ENCODE measurements at regions not wholly inside any gene's neighbourhood (a gene's known extent, or its start where the extent isn't known, plus 50 kb on each side); places are given as distances from the start of the nearest gene placed in this dataset.

- CTCF ChIA-PET (ENCODE audit: unreplicated experiment) = no interaction called here
- no peak overlapping the region for H3K4me2 ChIP-seq (ENCODE audit: low read length)
- BruUV-seq (replicated peaks) = no TSS peak
- H3K4me1 ChIP-seq (ENCODE audit: insufficient read depth, low read length, poor library complexity, severe bottlenecking) = no peaks in the 10 kb centered on the region
- TF ChIP-seq EZH2phosphoT487 (IDR thresholded peaks at IDR 0.05; ENCODE audit: borderline replicate concordance, low read depth, low read length) = no peak
- TF ChIP-seq CTCF (conservative IDR thresholded peaks at IDR 0.05; ENCODE audit: low read length) = no peak
- no peaks in the 10 kb centered on the region for H4K20me1 ChIP-seq (ENCODE audit: insufficient read depth, low read length)
- H3K36me3 ChIP-seq (ENCODE audit: insufficient read depth, low read length) = no peaks in the 10 kb centered on the region
- DNase-seq (ENCODE audit: low spot score) = no peak
- H3K79me2 ChIP-seq (ENCODE audit: insufficient read depth, low read depth, low read length) = no peaks in the 10 kb centered on the region
- intact Hi-C loops (cut with micrococcal nuclease; ENCODE audit: unreplicated experiment) = no loop called here
- no peak overlapping the region for H2AFZ ChIP-seq (ENCODE audit: low read length)
- H3K4me3 ChIP-seq (ENCODE audit: low read depth, low read length, poor library complexity, severe bottlenecking) = no peak overlapping the region
- POLR2A ChIA-PET = no interaction called here
- no peaks in the 10 kb centered on the region for H3K9me2 ChIP-seq (ENCODE audit: insufficient read depth, low read length)
- no peaks in the 10 kb centered on the region for H3K9me3 ChIP-seq (ENCODE audit: low read length)
- H3K27ac ChIP-seq (ENCODE audit: low read depth, low read length, poor library complexity, severe bottlenecking) = no peak overlapping the region
These were observed 124.6 kb upstream of the BCL2L14 start for GRCh38 chr12:11946161-11946560.

GRCh38 chr12:11947213-11947612 is 123.5 kb upstream of the BCL2L14 start:
- Histone ChIP-seq H3K79me2 (ENCODE audit: insufficient read depth, low read depth, low read length) (no peaks in the 10 kb centered on the region), H3K9me3 (ENCODE audit: low read length) (no peaks in the 10 kb centered on the region), H3K4me1 (ENCODE audit: insufficient read depth, low read length, poor library complexity, severe bottlenecking) (no peaks in the 10 kb centered on the region), H3K27ac (ENCODE audit: low read depth, low read length, poor library complexity, severe bottlenecking) (no peak overlapping the region), H3K4me2 (ENCODE audit: low read length) (no peak overlapping the region), H4K20me1 (ENCODE audit: insufficient read depth, low read length) (no peaks in the 10 kb centered on the region), H3K9me2 (ENCODE audit: insufficient read depth, low read length) (no peaks in the 10 kb centered on the region), H2AFZ (ENCODE audit: low read length) (no peak overlapping the region), H3K36me3 (ENCODE audit: insufficient read depth, low read length) (no peaks in the 10 kb centered on the region), H3K4me3 (ENCODE audit: low read depth, low read length, poor library complexity, severe bottlenecking) (no peak overlapping the region)
- intact Hi-C loops (cut with micrococcal nuclease; ENCODE audit: unreplicated experiment) = no loop called here
- POLR2A ChIA-PET = no interaction called here
- DNase-seq (ENCODE audit: low spot score) = no peak
- no peak for TF ChIP-seq CTCF (conservative IDR thresholded peaks at IDR 0.05; ENCODE audit: low read length)
- TF ChIP-seq EZH2phosphoT487 (IDR thresholded peaks at IDR 0.05; ENCODE audit: borderline replicate concordance, low read depth, low read length) = no peak
- no TSS peak for BruUV-seq (replicated peaks)
- CTCF ChIA-PET (ENCODE audit: unreplicated experiment) = no interaction called here

GRCh38 chr12:11949738-11950411 is 120.9 kb upstream of the BCL2L14 start:
- Histone ChIP-seq H4K20me1 (ENCODE audit: insufficient read depth, low read length) (no peaks in the 10 kb centered on the region), H3K9me2 (ENCODE audit: insufficient read depth, low read length) (no peaks in the 10 kb centered on the region), H3K79me2 (ENCODE audit: insufficient read depth, low read depth, low read length) (no peaks in the 10 kb centered on the region), H3K4me2 (ENCODE audit: low read length) (no peak overlapping the region), H3K4me3 (ENCODE audit: low read depth, low read length, poor library complexity, severe bottlenecking) (no peak overlapping the region), H3K27ac (ENCODE audit: low read depth, low read length, poor library complexity, severe bottlenecking) (no peak overlapping the region), H2AFZ (ENCODE audit: low read length) (no peak overlapping the region), H3K9me3 (ENCODE audit: low read length) (no peaks in the 10 kb centered on the region), H3K36me3 (ENCODE audit: insufficient read depth, low read length) (no peaks in the 10 kb centered on the region), H3K4me1 (ENCODE audit: insufficient read depth, low read length, poor library complexity, severe bottlenecking) (peaks cover 11% of the 10 kb centered on the region)
- CTCF ChIA-PET (ENCODE audit: unreplicated experiment) = no interaction called here
- TF ChIP-seq EZH2phosphoT487 (IDR thresholded peaks at IDR 0.05; ENCODE audit: borderline replicate concordance, low read depth, low read length) (no peak), CTCF (conservative IDR thresholded peaks at IDR 0.05; ENCODE audit: low read length) (no peak)
- POLR2A ChIA-PET = interaction anchor here (0.6 to 1.9 kb wide), 2 partner anchors 13 to 157 kb away, joined by 3 to 5 read pairs; no protein-coding TSS in a partner anchor
- intact Hi-C loops (cut with micrococcal nuclease; ENCODE audit: unreplicated experiment) = loop anchor here (5.0 kb wide), 1 partner anchor 82 kb away; no protein-coding TSS in a partner anchor
- no TSS peak for BruUV-seq (replicated peaks)
- no peak for DNase-seq (ENCODE audit: low spot score)
